Stimulated activated CD8-positive, alpha-beta memory T cell treated with anti-CD3 and anti-CD28 coated beads, Interleukin-4, amount 100 ng/mL, for 1 hour (primary cell): ENCODE measurements at regions not wholly inside any gene's neighbourhood (a gene's known extent, or its start where the extent isn't known, plus 50 kb on each side); places are given as distances from the start of the nearest gene placed in this dataset.

Experiments
- DNase-seq, 2 donors: peaks; one replicate each; pipeline ENCODE4 v3.0.0-alpha.2; 2020; ENCODE audit warnings: low read depth in 2 of 2, low spot score in 1 of 2

DNA sequence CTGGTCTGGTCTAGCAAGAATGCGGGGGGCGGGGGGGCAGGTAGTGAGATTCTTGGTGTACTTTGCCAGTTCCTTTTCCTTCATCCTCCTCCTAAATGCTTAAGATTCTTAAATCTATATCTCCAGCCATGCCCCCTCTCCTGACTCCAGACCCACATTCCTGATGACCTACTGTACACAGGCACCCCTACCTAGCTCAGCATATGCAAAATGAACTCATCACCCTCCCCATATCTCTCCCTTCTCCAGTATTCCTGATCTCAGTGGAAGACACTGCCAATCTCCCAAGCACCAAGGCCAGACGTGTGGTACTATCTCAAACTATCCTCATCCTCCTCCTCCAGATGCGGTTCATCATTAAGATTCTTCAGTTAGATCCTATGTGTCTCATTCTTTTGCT lies 215.8 kb downstream of the SPTSSA start:
- no peak for DNase-seq

DNA sequence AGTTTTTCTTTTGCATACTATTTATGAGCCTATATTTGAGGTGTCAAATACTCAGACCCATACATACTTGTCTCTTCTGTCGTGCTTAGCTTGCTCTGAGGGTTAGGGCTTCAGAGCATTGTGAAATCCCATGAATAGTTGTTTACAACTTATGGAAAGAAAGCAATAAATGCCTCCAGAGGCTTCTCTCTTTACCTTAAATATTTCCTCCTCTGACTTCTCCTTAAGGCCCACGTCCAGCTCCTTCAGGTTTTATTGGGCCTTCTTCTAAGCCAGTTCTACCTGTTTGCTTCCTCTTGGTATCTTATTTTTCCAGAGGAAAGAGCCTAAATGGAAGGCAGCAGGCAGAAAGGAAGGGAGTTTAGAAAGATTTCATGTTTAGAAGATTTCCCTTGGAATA lies 218.6 kb downstream of the SPTSSA start:
- no peak for DNase-seq

DNA sequence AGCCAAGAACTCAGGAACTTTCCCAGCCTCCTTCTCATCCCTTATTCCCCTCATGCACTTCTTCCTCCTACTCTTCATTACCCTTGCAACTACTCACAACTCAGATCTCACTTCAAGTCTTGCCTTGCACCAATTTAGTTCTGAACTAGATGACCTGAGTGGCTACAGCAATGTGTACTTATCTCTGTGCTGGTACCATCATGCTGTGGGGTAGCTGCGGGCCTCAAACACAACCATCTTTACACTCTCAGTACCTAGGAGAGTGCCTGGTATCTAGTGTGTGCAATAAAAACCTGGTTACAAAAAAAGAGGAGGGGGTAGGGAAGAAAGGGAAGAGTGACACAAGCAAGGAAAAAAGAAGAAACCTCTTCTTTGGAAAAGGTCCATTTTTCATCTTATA lies 219.0 kb downstream of the SPTSSA start:
- no peak for DNase-seq

DNA sequence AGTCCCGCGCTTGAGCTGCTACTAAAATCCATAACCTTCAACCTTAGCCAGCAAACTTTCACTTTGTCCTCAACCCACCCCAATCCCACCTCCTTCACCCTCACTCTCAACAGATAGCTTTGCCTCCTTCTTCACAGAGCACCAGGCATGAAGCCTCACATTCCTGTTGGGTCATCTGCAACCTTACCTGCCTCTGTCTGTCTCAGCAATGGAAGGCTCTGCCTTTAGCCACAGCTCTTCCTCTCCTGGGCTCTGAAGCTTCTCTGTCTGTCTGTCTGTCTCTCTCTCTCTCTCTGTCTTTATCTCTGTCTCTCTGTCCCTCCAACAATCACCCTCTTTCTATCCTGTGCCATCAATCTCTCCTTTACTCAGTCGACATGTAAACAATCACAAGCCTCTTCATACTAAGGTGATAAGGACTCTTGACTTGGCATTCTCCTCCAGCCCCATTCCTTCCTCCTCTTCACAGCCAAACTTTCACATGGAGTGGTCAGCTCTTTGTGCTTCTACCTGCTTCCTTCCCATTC lies 220.8 kb downstream of the SPTSSA start:
- no peak for DNase-seq

DNA sequence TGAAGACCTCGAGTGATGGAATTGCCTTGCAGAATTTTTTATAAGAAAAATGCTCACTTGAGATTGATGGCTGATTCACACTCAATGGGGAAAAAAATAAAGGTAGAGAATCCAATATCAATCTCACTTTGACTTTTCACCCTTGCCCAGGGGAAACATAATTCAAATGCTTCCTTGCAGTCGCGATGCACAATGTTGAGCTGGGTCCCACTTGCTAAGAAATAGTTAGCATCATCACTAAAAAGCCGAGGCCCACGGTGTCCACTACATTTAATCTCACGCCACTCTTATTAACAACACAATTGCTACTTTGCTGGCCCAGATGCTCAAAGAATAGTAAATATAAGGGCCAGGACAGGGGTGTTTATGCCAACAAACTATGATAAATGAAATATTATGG lies 223.4 kb downstream of the SPTSSA start:
- no peak for DNase-seq

DNA sequence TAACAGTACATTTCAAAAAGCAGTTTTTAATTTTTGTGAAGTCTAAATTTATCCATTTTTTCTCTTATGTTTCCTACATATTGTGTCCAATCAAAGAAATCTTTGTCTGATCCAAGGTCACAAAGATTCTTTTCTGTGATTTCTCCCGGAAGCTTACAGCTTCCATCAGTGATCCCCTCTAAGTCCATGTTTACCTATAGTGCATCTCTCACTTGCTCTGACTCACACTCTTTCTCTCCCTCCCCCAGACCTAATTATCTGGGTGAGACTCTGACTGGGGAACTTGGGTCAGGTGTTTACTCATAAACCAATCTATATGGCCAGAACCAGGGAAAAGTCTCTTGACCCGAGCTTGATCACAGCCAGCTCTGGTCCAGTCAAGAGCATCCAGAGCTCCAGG lies 224.4 kb downstream of the SPTSSA start:
- DNase-seq: no peak

DNA sequence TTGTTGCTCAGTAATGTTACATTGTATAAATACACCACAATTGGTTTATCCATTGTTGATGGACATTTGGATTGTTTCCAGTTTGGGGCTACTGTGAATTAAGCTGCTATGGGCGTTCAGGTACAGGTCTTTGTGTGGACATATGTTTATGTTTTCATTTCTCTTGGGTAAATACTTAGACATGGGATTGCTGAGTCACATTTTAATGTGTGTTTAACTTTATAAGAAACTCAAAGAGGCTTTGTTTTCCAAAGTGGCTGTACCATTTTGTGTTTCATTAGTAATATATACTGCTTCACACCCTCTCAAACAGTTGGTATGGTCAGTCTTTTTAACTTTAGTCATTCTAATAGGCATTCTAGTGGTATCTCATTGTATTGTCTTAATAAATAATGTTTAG lies 225.0 kb downstream of the SPTSSA start:
- no peak for DNase-seq

DNA sequence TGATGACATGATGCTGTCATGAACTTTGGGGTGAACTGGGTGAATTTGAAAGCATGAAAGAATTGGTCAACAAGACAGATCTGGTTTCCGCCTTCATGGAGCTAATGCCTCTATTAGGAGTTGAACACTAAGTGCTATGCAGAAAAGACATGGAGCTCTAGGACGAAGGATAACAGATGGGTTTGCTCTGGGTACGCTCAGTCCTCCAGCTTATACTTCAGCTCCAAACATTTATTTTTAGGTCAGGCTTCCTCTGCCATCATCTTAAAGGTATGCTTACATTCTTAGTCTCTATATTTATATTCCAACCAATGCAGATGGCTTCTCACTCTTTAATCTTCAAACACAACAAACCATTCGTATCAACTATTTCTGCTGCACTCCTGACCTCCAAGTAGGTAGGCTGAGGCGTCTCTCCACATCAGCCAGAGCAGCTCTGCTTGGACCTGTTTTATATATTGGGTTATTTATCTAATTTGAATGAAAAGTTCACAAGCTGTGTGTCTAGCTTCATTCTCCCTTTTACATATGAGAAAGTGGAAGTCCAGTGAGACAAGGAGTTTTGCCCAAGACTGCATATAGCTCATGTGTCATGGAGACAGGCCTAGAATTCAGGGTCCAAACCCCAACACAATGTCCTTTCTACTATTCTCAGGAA lies 226.3 kb downstream of the SPTSSA start:
- no peak for DNase-seq

DNA sequence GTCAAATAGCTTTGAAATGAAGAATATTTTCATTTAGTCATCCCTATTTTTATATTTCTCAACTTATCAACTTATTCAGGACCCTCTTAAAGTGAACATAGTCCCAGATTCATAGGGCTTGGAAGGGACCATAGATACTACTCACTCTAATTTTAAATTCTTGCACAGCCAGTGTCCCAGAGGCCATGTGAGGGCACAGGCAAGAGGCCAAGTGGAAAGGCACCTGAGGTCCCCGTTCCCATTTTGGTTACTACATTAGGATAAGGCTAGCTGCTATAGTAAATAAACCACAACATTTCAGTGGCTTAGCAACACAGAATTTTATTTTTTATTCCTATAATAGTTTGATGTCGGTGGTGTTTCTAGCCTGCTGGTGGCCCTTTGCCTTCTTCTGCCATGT lies 227.8 kb downstream of the SPTSSA start:
- no peak for DNase-seq

DNA sequence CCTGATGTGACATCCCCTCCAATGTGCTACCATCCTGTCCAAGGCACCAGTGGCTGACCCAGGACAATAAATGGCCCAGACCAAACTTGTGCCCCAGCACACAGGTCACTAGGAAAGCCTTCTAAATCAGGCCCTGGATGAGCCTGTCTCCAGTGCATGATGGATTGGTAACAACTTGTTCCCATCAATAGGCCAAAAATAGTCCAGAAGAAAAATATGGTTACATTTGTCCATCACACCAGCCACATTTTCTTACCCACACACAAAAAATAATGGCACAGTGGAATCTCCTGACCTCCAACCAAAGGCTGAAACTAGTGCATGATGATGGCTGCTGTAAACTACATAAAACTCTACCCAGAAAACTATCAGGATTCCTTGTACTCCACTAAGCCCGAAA lies 228.4 kb downstream of the SPTSSA start:
- DNase-seq: no peak

DNA sequence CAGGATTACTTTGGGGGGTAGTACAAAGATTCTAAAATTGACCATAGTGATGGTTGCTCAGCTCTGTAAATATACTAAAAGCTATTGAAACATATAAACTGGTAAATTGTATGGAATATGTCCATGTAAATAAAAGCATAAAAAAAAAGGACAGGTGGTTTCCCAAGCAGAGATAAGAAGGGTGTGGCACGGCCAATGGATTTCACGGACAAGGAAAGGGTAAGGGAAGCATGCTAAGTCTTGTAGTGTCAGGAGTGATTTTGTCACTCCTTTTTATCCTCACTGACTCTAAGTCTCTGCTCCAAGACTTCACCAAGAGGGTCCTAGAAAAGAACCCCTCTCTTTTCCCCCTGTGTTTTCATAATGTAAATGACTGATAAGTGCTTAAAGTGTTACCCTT lies 229.2 kb downstream of the SPTSSA start:
- DNase-seq: no peak

DNA sequence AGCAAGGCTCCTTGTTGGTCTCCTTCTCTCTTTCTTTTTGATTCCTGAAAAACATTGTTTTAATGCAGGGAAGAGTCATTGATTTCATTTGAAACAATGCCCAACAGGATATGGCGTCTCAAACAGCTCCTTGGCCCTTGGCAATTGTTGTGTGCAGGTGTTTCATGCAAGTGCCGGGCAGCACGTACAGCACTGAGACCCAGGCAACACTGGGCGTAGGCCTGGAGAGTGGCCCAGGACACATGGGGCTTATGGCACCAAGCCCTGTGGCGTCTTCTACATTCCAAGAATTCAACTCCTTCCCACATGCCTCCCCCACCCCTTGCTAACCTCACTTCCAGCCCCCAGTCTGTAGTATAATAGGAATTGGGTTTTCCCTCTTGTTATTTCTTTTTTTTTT lies 230.4 kb downstream of the SPTSSA start:
- DNase-seq: no peak

DNA sequence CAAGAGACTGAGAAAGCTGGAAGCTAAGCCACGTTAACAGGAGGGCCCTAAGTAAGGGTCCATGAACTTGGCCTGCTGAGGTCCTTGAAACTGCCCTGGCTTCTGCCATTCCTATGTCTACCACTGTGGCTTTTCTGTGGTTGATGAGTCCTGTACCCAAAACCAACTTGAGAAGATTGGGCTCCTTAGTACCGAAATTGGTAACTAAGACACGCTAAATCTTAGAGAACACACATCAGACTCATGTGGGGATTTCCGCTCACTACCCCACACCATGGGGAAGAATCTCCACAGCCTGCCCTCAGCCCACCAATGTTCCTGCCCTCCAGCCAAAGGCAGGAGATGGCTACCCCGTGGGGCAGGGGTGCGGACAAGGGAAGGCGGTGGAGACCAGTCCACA lies 232.9 kb downstream of the SPTSSA start:
- no peak for DNase-seq

DNA sequence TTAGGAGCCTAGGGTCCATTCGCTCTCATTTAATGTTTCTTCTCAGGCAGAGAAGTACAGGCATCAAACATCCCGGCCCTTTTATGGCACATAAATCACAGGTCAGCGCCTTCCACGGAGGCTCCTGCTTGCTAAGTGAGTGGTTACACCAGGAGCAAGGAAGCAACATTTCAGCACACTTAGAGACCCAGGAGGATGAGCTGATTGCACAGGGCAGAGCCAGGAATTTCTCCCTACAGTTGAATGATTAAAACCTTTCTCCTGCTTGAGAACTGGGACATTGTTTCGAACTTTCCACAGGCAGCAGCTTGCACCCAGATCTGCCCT lies 233.4 kb downstream of the SPTSSA start:
- no peak for DNase-seq

DNA sequence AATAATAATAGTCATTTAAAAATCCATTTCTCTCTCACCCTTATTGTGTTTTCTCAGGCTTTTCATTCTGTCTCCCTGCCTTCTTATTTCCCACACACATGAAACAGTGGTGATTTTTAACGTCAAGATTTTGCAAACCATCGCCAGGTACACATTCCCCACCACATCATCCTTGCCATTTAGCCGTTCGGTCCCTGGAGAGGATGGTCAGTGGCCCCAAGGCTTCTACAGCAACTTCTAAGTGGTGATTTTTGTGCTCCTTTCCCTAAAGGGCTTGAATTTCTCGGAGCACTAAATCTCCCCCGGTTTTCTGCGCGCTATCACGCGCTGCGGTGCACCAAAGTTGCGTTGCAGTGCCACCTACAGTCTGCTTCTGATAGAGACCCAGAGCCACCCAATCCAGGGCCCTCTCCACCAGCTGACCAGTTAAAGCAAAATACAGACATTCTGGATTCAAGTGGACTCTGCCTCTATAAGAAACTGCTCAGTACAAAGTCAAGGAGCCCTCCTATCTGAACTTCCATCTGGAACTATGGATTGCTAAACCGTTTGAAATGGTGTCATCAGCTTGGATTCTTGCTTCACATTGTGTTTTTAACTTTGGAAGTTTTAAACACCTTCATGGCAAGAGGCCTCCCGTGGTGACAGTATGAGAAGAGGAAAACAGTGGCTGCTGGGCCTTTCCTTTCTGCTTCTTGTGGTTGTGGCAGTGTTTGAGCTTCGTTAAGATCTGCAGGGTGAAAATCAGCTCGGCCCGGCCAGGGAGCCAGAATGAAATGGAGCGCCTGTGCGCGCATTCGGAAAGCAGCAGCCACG lies 234.0 kb downstream of the SPTSSA start:
- peak; percentile 2 to 6 for DNase-seq

DNA sequence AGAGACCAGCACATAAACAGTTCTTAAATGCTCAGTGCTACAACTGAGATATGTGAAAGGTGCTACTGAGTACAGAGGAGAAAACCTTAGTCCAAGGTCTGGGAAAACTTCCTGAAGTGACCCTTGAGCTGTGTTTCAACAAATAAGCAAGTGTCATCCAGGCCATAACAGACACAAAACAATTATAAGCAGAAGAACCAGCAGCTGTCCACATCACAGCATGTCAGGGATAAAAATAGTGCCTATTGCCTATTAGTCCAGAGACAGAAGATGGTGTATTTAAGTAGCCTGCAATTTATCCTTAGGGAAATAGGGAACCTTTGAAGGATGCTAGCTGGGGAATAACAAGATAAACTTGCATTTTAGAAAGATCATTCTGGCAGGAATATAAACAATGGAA lies 237.8 kb downstream of the SPTSSA start:
- DNase-seq: no peak

DNA sequence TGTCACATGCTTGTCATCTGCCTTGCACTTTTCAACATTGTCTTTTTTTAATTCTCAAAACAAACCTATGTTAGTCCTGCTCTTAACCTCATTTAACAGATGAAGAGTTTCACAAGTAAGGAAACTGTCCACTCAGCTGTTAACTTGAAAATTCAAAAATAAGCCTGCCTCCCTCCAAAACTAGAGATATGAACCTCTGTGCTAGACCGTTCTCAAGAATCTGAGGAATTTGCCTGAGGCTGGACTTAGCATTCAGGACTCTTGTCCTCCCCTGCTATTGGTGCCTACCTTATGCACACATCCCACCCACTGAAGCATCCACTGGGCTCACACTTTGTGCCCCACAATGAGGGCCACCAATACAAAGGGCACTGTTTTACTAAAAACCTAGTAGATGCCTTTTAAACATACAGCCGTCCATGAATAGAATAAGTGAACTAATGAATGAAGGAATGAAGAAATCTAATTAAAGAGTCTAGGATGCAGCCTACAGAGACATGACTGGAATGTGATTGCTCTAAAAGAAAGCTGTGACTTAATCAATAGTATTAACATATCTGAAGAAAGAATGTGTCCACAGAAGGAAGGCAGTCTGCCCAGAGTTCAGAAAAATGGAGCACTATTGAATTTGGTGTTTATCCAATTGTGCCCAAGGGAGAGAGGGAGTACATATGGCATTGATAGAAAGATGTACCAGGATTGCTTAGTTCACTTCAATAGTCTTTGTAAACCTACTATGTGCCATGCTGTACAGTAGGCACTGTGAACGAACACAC lies 238.5 kb downstream of the SPTSSA start:
- no peak for DNase-seq

DNA sequence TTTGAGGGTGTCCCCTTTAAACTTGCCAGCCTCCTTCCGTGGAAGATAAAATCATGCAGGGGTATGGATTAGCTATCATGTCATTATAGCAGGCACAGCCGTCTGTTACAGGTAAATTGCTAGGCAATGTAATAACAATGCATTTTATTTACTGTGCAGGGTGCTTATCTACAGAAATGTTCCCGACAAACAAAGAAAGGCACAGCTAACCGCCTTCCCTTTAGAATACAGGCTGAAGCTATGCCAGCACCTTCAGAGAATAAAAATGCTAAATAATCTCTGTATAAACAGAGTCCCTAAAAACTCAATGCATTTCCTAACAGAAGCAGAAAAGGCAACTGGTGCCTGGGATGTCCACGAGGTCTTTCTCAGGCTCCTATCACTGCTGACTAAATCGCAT lies 239.2 kb downstream of the SPTSSA start:
- DNase-seq: no peak

DNA sequence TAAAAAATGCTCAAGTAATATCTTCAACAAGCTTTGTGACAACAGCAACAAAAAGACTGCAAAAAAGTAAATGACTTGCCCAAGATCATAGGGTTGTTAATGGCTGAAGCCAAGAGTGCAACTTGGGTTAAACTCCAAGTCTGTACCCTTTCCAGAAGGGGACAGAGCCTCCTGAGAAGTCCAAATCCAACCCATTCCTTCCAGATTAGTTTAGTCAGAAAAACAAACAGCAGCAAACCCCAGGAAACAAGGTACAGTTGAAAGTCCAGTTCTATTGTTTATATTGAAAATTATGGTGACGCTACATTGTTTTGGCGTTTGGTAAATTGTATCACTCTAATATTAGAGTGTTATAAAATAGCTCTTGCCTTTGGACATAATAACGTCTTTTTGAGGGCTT lies 239.9 kb downstream of the SPTSSA start:
- no peak for DNase-seq

DNA sequence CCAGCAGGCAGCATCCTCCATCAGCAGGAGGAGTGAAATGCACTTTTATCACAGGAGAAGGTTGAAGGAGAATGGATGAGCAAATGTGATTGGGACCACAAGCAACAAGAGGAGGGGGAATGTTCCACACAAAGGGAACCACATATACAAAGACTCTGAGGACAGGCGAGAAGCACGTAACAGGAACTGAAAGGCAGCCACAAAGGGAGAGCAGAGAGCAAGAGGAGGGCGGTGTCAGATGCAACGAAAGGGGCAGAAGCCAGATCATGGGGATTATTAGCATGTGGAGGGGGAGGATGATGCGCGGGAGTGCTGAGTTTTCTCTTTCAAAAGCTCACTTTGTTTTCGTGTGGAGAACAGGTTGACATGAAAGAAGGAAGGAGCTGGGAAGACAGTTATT lies 241.1 kb downstream of the SPTSSA start:
- DNase-seq: no peak

DNA sequence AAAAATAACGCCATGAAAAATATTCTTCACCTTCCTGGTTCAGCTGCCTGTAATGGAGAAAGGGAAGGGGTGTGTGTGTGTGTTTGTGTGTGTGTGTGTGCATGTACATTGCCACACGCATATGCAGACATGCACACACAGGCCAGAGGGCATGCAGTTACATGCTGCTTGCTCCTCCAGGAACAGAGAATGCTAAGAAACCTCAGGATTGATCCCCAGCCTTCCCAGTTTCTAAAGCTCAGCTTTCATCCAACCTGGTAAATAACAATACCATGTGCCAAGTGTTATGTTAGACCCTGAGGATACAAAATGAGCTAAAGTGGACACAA lies 241.7 kb downstream of the SPTSSA start:
- no peak for DNase-seq

DNA sequence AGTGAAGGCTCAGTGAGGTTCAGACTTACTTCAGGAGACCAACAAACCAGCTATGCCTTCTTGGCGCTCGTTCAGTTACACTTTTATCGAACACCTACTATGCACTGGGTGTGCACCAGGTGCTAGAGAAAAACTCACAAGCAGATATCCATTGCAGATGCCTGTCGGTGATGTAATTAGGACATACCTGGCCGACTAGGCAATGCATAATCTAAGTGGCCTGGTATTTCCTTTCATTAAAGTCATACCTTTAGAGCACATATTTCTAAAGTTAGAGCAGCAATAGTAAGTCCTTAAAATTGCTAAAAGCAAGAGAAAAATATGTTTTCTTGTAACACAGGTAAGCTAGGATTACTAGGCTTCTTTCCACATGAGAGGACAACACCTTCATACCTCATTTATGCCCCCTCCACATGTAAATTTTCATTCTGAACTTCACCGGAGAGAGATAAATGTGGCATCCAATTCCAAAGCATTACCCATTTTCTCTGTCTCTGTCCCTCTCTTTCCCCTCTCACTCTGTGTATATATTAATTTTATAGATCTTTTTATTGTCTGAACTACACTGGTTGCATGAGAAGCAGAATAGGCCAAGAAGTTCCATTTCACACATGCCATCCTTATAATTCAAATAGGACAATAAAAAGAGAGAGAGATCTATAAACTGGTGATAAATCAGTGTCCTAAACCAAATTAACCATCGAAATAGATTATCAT lies 242.2 kb downstream of the SPTSSA start:
- no peak for DNase-seq
